ENCODE measurements at regions not wholly inside any gene's neighbourhood (a gene's known extent, or its start where the extent isn't known, plus 50 kb on each side); places are given as distances from the start of the nearest gene placed in this dataset.
"Not testable (repeated sequence)": the region's sequence is repeated elsewhere in the genome, so short reads cannot be mapped to it uniquely, and the experiment has no call there.

DNA sequence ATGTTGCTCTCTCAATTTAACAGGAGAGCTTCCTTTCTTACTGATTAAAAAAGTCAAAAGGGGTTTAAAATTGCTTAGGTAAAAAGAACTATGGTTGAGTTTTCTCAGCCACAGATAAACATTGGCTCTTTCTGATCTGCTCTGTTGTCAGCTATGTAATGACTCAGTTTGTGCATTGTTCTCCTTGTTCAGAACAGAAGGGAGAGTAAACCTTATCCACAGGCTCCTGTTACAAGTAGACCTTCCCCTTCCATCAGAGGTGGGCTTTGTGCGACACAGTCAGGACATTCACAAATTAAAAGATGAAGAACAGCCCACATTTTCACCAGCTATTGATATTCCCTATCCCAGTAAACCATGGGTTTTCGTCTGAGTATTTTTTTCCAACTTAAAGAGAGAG is 236.3 kb upstream of the SEMA6A start:
- intact Hi-C loops (cut with DNase I) = no loop called here
- no peak for DNase-seq (ENCODE audit: low spot score)

DNA sequence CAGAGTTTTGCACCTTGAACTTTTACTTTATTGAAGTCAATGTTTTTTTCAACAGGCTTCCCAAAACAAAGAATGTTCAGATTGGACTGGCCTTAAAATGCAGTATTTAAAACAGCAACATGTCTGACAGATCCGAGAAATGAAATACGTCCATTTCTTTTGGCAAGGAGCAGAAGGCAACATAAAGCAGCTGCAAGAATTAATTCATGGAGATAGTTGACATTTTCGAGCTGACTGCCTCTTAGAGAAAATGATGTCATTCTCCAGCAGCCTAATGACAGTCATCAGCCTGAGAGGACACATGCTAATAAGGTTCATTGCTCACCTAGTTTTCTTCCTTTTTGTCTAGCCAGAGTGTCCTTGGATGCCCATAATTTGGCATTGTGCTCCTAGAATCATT is 232.2 kb upstream of the SEMA6A start:
- no peak for DNase-seq (ENCODE audit: low spot score)
- intact Hi-C loops (cut with DNase I) = no loop called here

DNA sequence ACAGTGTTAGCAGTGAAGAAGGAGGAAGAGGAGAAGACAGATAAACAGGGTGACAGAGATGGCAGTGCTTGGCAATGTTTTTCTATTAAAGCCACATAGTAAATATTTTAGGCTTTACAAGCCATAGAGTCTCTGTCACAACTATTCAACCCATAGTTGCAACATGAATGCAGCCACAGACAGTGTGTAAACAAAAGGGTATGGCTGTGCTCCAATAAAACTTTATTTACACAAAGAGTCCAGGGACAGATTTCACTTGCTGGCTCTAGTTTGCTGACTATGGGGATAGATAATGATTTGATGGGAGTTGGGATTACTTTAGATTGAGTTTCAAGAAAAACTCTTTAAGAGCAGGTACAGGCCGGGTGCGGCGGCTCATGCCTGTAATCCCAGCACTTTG is 224.8 kb upstream of the SEMA6A start:
- intact Hi-C loops (cut with DNase I) = no loop called here
- DNase-seq (ENCODE audit: low spot score) = no peak

DNA sequence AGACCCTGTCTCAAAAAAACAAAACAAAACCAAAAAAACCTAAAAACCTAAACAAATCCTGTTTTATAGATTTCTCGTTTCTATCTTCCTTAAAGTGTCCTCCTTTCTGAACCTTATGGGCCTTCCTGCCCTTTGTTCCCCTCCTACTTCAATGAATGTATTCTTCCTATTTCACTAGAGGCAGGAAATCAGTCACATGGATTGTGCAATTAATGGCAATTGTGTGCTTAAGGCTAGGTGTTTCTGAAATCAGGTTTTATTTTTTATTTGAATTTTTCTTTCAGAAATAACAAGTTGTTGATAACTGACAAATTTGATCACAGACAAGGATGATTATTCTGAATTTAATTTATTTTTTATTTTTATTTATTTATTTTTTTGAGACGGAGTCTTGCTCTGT is 220.6 kb upstream of the SEMA6A start:
- no peak for DNase-seq (ENCODE audit: low spot score)
- intact Hi-C loops (cut with DNase I) = no loop called here

DNA sequence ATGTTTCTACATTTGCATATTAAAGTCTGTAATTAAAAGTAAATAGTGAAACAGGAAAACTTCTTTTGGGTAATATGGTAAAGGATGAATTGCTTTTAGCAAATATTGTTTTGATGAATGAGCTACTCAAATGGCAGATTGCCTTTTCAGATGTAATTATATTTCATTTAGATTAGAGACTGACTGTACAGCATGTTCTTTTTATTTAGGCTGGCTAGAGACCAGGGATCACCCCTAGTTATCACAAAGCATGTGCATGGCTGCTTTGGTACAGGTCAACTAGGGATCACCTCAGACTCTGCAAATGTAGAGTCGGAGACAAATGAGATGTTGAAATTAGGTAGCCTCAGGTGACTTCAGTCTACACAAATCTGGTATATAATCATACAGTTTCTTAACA is 214.9 kb upstream of the SEMA6A start:
- intact Hi-C loops (cut with DNase I) = loop anchor here (5.0 kb wide), 1 partner anchor 207 kb away; no protein-coding TSS in a partner anchor
- DNase-seq (ENCODE audit: low spot score) = no peak

DNA sequence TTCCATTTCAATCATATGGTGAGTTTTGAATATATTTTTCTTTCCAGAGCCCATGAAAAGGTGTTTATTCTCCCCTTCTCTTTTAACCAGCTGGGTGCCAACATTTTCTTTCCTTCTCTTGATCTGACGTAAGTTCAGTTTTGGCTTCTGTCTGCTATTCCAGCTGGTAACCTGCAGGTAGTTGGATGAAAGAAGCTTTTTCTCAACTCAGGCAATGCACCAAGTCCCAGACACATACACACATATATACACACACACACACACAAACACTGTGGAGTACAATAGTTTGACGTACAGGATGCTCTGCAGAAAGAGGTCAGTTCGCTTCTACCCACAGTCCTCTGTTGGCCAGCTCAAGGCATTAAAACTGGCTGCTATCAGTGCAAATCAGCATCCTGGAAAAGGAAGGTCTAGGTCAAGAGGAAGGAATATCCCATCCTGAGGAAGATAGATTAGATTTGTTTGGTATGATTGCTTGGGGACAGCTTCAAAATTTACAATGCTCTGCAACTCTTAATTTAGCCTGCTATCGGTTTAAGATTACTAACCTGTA is 214.3 kb upstream of the SEMA6A start:
- intact Hi-C loops (cut with DNase I) = loop anchor here (5.0 kb wide), 1 partner anchor 207 kb away; no protein-coding TSS in a partner anchor
- DNase-seq (ENCODE audit: low spot score) = no peak

DNA sequence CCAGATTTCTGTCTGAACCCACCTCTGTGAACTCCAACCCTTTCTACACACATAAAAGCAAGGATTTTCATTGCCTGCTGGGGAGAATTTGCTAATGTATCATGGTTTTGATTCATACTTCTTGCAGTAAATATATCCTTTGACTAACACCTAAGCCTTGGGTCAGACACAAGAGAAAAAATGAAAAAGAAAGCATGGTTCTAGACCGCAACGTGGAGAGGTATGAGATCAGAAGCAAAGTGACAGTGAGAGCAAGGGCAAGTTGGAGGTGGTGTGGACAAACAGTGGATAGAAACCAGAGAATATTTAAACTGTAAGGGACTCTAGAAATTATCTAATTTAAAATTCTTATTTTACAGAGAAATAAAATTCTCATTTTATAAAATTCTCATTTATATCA is 212.9 kb upstream of the SEMA6A start:
- DNase-seq (ENCODE audit: low spot score) = no peak
- intact Hi-C loops (cut with DNase I) = loop anchor here (5.0 kb wide), 1 partner anchor 205 kb away; no protein-coding TSS in a partner anchor

DNA sequence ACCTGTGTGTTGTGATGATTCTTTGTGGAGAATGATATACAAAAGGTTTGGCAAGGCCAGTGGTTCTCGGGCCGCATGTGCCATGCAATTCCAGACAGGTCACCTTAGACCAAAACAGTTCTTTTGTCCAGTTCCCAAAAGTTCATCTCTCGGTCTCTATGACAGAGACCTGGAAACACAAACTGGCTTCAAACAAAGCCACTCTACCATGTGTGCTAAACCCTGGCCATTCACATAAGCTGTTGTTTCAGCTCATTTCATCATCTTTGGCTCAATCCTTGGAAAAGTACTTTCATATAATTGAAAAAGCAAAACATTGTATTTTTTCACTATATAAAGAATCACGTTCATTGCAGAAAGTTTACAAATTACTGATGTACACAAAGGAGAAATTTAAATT is 210.5 kb upstream of the SEMA6A start:
- intact Hi-C loops (cut with DNase I) = loop anchor here (5.0 kb wide), 1 partner anchor 203 kb away; no protein-coding TSS in a partner anchor
- DNase-seq (ENCODE audit: low spot score) = no peak

DNA sequence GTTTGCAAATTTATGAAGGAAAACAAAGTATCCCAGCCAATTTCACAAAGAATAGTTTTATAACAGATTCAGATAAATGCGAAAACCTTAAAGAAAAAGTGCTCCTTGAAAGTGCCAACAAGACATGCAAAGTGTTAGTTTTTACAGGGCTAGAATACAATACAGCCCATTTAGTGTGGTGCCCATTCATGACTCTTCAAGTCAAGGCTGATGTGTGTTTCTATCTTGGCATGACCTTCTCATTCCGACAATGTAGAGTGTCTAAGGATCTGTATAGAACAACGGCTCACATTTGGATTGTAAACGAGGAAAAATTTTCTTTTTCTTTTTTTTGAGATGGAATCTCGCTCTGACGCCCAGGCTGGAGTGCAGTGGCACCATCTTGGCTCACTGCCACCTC is 205.2 kb upstream of the SEMA6A start:
- intact Hi-C loops (cut with DNase I) = no loop called here
- DNase-seq (ENCODE audit: low spot score) = no peak

DNA sequence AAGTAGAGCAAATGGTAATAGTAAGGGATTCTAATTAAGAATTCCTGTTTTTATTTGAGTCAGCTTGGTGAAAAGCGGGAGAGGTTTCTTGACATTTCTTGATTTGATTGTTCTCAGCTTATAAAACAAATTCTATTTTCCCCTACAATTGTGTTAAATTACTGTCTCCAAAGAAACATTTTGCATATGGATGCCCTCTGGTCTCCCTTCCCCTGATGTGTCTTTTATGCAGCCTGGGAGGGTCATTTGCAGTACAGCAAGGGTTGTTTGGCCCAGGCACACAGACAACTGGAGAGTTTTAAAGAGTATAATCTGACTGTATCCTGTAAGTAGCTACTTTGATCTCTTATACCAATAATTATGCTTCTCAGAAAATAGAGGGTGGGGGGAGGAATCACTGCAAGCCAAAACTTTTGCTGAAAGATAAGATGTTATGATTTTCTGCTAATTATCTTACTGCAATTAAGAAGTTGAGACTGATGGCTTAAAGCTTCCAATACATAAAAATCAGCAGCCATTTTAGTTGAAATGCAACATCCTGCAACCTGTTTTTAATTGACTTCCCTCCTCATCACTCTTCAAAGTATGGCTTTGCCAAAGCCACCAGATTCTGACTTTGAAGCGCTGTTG is 204.1 kb upstream of the SEMA6A start:
- no peak for DNase-seq (ENCODE audit: low spot score)
- intact Hi-C loops (cut with DNase I) = no loop called here

DNA sequence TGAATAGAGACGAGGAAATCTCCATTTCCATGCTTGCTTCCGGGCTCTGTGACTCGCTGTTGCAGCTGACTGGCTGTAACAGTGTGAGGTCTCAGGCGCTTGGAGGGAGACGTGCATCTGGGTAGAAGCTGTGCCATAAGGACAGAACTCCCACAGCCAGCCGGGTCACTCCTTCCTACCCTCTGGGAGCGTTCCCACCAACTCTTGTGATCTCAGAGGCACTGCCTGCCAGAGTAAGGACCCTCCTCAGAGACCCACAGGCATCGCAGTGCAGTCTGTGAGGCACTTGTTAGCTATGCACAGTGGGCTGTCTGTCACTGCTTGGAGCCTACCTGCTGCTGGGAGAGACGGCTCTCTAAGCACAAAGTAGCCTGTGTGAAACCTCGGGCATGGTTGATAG is 203.4 kb upstream of the SEMA6A start:
- DNase-seq (ENCODE audit: low spot score) = no peak
- intact Hi-C loops (cut with DNase I) = no loop called here

DNA sequence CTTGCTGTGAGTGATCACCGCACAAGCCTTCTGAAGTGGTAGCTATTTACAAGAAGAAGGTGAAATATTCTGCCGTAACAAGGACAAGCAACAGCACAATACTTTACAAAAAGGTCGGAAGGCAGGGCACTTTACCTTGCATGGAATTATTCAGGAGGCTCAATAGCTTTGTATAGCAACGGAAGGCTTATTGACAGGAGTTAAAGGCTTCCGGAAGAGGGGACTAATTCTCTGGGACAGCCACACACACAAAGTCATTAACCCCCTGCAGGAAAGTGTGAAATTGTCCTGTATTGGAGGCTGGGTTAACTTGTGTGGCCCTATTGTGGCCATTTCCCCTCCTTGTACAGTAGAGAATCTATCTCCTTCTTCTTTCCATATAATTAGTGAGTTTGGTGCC is 199.3 kb upstream of the SEMA6A start:
- intact Hi-C loops (cut with DNase I) = no loop called here
- DNase-seq (ENCODE audit: low spot score) = no peak

DNA sequence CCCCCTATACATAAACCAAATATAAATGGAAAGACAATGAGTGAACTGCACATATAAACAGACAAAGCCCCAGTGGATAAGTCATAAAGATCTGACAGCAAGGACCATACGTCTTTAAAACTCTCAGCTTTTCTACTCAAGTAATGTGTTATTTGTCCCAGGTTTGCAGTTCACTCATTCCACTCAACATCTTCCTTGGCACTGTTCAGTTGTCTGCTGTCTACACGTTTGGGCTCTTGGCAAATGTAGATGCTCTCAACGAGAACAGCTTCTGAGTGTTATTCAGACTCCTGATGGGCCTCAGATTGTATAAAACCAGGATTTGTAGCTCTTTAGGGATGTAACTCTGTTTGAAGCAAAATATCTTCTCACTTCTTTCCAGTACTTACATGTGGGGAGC is 198.2 kb upstream of the SEMA6A start:
- no peak for DNase-seq (ENCODE audit: low spot score)
- intact Hi-C loops (cut with DNase I) = no loop called here

DNA sequence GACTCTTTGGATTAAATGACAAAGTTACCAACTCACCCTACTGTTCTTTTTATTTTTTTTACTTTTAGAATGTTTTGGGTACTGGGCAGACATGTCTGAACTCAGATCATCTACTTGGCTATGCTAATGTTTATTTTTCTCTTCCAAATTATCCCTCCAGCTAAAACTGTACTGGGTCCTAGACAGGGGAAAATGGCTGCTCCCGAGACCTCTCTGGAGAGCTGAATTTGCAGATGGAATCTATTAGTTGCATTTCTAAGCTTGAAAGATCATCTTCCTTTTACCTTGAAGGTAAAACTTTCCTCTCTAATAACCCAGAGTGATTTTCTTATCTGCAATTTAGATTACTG is 197.5 kb upstream of the SEMA6A start:
- no peak for DNase-seq (ENCODE audit: low spot score)
- intact Hi-C loops (cut with DNase I) = no loop called here

DNA sequence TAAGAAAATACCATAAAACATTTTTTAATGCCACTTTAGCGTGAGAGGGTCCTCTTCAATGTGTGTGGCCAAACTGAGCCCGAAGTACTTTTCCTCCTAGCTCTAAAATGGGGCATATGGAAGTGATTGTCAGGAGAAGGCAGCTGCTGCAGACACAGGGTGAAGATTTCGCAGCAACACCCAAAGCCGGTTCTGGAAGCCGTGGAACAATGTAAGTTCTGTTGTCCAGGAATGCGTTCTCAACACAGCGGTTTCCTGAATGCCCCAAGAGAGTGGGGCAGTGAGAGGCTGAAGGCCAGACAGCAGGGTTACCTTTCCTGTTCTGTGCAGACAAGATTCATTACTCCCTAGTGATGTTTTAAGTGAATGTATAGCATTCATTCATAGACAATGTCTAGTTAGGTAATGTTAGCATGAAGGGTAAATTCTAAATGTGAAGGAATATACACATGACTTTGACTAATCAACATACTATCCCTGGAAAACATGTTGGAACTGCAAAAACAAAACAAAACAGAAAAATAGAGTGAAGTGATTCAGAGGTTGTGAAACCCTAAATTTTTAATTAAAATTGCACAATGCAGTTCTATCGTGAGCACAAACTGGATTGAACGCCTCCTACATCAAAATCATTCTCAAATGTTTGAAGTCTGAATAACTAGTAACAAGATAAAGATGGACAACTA is 197.0 kb upstream of the SEMA6A start:
- no peak for DNase-seq (ENCODE audit: low spot score)
- intact Hi-C loops (cut with DNase I) = no loop called here

DNA sequence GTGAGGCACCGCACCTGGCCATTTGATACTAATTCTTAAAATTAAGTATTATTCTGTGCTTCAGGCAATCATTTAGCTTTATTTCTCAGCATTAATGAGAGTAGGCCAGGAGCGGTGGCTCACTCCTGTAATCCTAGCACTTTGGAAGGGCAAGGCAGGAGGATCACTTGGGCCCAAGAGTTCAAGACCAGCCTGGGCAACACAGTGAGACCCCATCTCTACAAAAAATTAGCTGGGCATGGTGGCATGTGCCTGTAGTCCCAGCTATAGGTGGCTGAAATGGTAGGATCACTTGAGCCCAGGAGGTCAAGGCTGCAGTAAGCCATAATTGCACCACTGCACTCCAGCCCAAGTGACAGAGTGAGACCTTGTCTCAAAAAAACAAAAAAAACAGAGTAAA is 195.3 kb upstream of the SEMA6A start:
- intact Hi-C loops (cut with DNase I) = loop anchor here (10.0 kb wide), 1 partner anchor 115 kb away; no protein-coding TSS in a partner anchor
- DNase-seq (ENCODE audit: low spot score) = not testable (repeated sequence)

DNA sequence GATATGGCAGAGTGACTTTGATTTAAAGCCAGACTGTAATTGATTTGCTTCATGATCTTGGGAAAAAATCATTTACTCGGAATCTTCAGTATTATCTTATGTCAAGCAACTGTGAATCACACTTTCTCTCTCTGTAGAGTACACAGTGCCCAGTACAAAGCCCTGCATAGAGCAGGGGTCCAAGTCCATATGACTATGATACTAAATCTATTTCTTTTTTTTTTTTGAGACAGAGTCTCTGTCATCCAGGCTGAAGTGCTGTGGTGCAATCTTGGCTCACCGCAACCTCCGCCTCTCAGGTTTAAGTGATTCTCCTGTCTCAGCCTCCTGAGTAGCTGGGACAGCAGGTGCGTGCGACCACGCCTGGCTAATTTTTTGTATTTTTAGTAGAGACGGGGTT is 194.8 kb upstream of the SEMA6A start:
- no peak for DNase-seq (ENCODE audit: low spot score)

DNA sequence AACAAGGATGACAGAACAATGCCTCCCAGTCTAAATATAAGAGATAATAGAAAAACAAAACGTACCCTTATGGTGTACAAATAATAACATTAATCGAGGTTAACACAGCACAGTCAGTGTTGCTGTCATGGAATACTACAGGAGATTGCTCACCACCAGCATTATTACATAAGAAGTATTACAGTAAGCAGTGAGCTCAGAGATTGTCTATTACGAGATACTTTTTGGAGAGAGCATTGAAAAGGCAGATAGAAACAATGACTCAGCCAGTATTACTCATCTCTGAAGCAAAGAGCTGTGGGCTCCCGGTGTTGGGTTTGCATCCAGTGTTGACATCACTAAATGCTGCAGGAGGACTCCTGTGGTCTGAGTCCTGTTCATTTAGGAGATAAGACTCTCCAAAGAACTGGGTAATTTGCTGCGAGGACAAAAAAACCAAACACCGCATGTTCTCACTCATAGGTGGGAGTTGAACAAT is 191.9 kb upstream of the SEMA6A start:
- no peak for DNase-seq (ENCODE audit: low spot score)
- intact Hi-C loops (cut with DNase I) = loop anchor here (10.0 kb wide), 1 partner anchor 112 kb away; no protein-coding TSS in a partner anchor

More for the DNA sequence above, 194.8 kb upstream of the SEMA6A start:
- intact Hi-C loops (cut with DNase I) = loop anchor here (10.0 kb wide), 1 partner anchor 115 kb away; no protein-coding TSS in a partner anchor

DNA sequence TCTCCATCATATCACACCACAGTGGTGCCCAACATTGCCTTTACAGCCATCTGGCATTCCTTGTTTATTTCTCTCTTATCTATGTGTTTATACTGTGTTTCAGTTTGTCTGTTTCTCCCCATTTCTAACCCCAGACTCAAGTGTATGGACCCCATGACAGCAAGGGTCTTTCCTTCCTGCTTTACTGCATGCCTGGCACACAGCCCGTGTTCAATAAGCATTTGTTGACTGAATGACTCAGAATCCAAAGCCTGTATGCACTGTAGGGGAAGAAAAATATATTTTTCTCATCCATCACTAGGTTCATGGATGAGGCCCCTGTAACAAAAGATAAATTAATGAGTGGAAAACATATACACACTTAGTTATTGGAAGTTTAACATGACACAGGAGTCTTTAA is 190.8 kb upstream of the SEMA6A start:
- DNase-seq (ENCODE audit: low spot score) = no peak
- intact Hi-C loops (cut with DNase I) = loop anchor here (10.0 kb wide), 1 partner anchor 111 kb away; no protein-coding TSS in a partner anchor

DNA sequence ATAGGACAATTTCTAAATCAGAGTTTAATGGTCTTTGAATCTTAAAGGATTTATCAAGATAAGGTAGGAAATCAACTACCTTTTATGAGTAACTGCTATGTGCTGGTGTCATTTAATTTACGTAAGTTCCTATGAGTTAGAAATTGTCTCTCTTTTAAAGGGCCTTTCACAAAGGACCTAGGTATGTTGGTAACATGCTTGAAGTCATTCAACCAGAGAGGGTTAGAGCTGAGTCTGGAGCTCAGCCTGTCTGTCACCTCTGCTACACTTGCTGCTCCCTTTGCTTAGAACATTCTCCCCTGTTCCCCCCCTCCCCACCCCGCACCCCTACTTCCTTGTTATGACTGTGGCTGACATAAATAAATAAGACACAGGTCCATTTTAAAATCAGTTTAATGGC is 190.3 kb upstream of the SEMA6A start:
- no peak for DNase-seq (ENCODE audit: low spot score)
- intact Hi-C loops (cut with DNase I) = loop anchor here (10.0 kb wide), 1 partner anchor 110 kb away; no protein-coding TSS in a partner anchor

Data from cardiac septum (tissue), 1 donor.